Astrocyte of the spinal cord (primary cell): ENCODE measurements at regions not wholly inside any gene's neighbourhood (a gene's known extent, or its start where the extent isn't known, plus 50 kb on each side); places are given as distances from the start of the nearest gene placed in this dataset.
"Not testable (repeated sequence)": the region's sequence is repeated elsewhere in the genome, so short reads cannot be mapped to it uniquely, and the experiment has no call there.

ENCODE experiments used
- DNase-seq: peaks from one replicate; pipeline ENCODE4 v3.0.0; 2011; ENCODE audit warnings: low read depth, low spot score
- H3K4me3 ChIP-seq: 2 replicates; pipeline ENCODE4 v1.5.1; 2011; ENCODE audit warnings: low read depth, mild to moderate bottlenecking, low read length, moderate library complexity
- CTCF ChIP-seq: IDR thresholded peaks from 2 replicates; pipeline ENCODE4 v1.5.1; 2012; ENCODE audit warnings: low read depth, mild to moderate bottlenecking, low read length, inconsistent platforms
- in situ Hi-C: cut with HindIII; loops from 2 replicates; pipeline ENCODE4 v1.10.0; 2017; ENCODE audit warnings: low sequenced_read_pairs

DNA sequence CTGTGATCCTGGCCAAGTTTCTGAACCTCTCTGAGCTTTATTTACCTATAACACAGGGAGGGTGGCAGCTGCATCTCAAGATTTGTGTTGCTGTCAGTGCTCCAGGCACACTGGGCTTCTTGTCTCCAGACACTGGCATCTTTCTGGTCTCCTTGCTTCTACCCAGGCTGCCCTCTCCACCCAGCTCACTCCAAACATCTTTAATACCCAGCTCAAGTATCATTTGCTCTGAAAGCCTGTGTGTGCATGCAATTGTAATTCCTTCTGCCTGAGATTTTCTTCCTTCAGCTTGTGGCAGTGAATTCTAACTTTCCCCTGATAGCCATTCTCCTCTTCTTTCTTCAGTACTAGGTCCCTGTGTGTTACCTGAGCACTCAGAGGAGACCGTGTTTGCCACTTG lies 50.7 kb upstream of the USP7 start:
- DNase-seq = no peak
- H3K4me3 ChIP-seq = no peak overlapping the region
- TF ChIP-seq CTCF = no peak
- in situ Hi-C loops = no loop called here

DNA sequence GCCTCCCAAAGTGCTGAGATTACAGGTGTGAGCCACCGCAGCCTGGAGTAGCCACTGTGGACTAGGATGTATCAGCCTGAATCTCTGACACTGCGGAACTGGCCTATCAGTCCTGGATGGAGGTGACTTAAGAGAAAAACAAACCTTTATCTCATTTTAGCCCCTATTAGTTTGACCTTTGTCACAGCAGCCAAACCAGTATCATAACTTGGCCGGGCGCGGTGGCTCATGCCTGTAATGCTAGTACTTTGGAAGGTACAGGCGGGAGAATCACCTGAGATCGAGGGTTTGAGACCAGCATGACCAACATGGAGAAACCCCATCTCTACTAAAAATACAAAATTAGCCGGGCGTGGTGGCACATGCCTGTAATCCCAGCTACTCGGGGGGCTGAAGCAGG lies 51.8 kb upstream of the USP7 start:
- DNase-seq = no peak
- no peak overlapping the region for H3K4me3 ChIP-seq
- TF ChIP-seq CTCF = no peak
- in situ Hi-C loops = no loop called here

DNA sequence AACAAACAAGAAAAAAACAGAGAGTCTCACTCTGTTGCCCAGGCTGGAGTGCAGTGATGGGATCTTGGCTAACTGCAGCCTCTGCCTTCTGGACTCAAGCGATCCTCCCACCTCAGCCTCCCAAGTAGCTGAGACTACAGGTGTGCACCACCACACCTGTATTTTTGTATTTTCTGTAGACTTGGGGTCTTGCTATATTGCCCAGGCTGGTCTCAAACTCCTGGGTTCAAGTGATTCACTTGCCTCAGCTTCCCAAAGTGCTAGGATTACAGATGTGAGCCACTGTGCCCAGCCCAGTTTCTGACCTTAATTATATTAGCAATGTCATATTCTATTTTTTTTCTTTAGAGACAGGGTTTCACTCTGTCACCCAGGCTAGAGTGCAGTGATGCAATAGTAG lies 52.3 kb upstream of the USP7 start:
- H3K4me3 ChIP-seq, DNase-seq, in situ Hi-C loops: not testable (repeated sequence)

GRCh38 chr16:9016824-9017223 lies 53.1 kb upstream of the USP7 start:
- in situ Hi-C loops = no loop called here
- no peak for DNase-seq
- no peak overlapping the region for H3K4me3 ChIP-seq
- no peak for TF ChIP-seq CTCF

GRCh38 chr16:9027070-9027799 lies 63.5 kb upstream of the USP7 start:
- TF ChIP-seq CTCF = no peak
- in situ Hi-C loops = no loop called here
- no peak overlapping the region for H3K4me3 ChIP-seq
- DNase-seq = no peak

DNA sequence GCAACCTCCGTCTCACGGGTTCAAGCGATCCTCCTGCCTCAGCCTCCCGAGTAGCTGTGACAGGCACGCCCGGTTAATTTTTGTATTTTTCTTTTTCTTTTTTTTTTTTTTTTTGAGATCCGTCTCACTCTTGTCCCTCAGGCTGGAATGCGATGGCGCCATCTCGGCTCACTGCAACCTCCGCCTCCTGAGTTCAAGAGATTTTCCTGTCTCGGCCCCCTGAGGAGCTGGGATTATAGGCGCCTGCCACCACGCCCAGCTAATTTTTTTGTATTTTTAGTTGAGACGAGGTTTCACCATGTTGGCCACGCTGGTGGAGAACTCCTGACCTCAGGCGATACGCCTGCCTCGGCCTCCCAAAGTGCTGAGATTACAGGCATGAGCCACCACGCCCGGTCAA lies 63.0 kb upstream of the HAPSTR1 start:
- DNase-seq, H3K4me3 ChIP-seq, in situ Hi-C loops: not testable (repeated sequence)

GRCh38 chr16:9031107-9031506 lies 60.3 kb upstream of the HAPSTR1 start:
- in situ Hi-C loops = no loop called here
- H3K4me3 ChIP-seq = no peak overlapping the region
- TF ChIP-seq CTCF = no peak
- no peak for DNase-seq

DNA sequence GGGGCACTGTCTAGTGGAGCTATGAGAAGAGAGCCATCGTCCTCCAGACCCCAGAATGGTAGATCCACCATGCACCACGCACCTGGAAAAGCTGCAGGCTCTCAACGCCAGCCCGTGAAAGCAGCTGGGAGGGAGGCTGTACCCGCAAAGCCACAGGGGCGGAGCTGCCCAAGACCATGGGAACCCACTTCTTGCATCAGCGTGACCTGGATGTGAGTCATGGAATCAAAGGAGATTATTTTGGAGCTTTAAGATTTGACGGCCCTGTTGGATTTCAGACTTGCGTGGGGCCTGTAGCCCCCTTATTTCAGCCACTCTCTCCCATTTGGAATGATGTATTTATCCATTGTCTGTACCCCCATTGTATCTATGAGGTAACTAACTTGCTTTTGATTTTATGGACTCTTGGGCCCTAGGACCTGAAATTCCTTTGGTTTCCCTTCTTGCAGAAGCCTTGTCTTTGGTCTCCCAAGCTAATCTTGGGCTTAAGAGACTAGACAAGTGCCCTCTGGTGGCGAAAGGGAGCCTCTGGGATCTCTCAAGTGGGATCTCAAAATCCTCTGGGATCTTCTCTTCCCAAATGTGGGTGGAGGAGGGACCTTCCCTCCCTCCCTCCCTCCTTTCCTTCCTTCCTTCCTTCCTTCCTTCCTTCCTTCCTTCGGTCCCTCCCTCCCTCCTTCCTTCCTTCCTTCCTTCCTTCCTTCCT lies 58.2 kb upstream of the HAPSTR1 start:
- H3K4me3 ChIP-seq = no peak overlapping the region
- peak; percentile 64 for DNase-seq
- TF ChIP-seq CTCF = peak; percentile 79
- in situ Hi-C loops = no loop called here
